GM12878 (cell line): ENCODE measurements at regions not wholly inside any gene's neighbourhood (a gene's known extent, or its start where the extent isn't known, plus 50 kb on each side); places are given as distances from the start of the nearest gene placed in this dataset.

ENCODE experiments used
- ATAC-seq: fragments of 200-7000 bp; cut with Tn5 transposase; 3 replicates; pipeline ENCODE4 v1.9.1; 2020; ENCODE audit warnings: mild to moderate bottlenecking, moderate library complexity
- BruUV-seq: library from RNA; stranded (reverse); fragments of 400-500 nt; replicated peaks from 2 replicates; lab custom pipeline; 2021; lab: Mats Ljungman, UMichigan
- CTCF ChIA-PET: fragments of 300-600 bp; sonication (Branson Sonifier 250); formaldehyde crosslinking; extraction: SDS; loops from one replicate; lab custom pipeline; 2021; ENCODE audit warnings: inconsistent platforms; lab: Yijun Ruan, JAX
- POLR2A ChIA-PET: fragments of 350-600 bp; formaldehyde crosslinking; extraction: SDS; loops from one replicate; lab custom pipeline; 2021; ENCODE audit warnings: inconsistent platforms; lab: Charles Lee
- RAD21 ChIA-PET: fragments of 300-600 bp; sonication (Branson Sonifier 250); formaldehyde crosslinking; loops from one replicate; lab custom pipeline; 2023; ENCODE audit warnings: antibody characterized with exemption; ENCODE audit not compliant: unreplicated experiment; lab: Charles Lee
- SMC1A ChIA-PET: fragments of 300-600 bp; sonication (Branson Sonifier 250); formaldehyde crosslinking; loops from one replicate; lab custom pipeline; 2023; ENCODE audit not compliant: unreplicated experiment, uncharacterized antibody; lab: Charles Lee
- DNase-seq: peaks from one replicate; pipeline ENCODE4 v3.0.0-alpha.2; 2011; ENCODE audit warnings: low read depth, low spot score
- FAIRE-seq: peaks from 3 replicates; lab custom pipeline; 2011; peaks lifted over from hg19 to GRCh38; lab: Jason Lieb, UNC
- H2AFZ ChIP-seq: 2 replicates; pipeline ENCODE4 v1.6.0; 2011; ENCODE audit warnings: low read depth, low read length, control low read depth; ENCODE audit not compliant: control insufficient read depth
- H3K27ac ChIP-seq: 2 replicates; pipeline ENCODE4 v1.5.1; 2011; ENCODE audit warnings: control low read depth; ENCODE audit not compliant: control insufficient read depth, insufficient read depth
- H3K27me3 ChIP-seq, 2 experiments: replicated peaks in 1 of 2; 2 replicates each; pipeline versions ENCODE4 v1.6.0 to v1.6.1; 2011; ENCODE audit warnings: low read length in 1 of 2; ENCODE audit not compliant: control insufficient read depth in 2 of 2, insufficient read depth in 2 of 2
- H3K36me3 ChIP-seq, 2 experiments: 2 replicates each; pipeline ENCODE4 v1.5.1; 2011; ENCODE audit warnings: low read length in 1 of 2; ENCODE audit not compliant: control insufficient read depth in 2 of 2, insufficient read depth in 2 of 2
- H3K4me1 ChIP-seq: 2 replicates; pipeline ENCODE4 v1.6.1; 2011; ENCODE audit warnings: mild to moderate bottlenecking, low read length, moderate library complexity, mixed read lengths; ENCODE audit not compliant: control insufficient read depth, insufficient read depth
- H3K4me2 ChIP-seq: 2 replicates; pipeline ENCODE4 v1.6.0; 2011; ENCODE audit warnings: control low read depth; ENCODE audit not compliant: control insufficient read depth, insufficient read depth
- H3K4me3 ChIP-seq: fragments of 200-600 bp; sonication (generic); 2 replicates; pipeline ENCODE4 v1.5.1; 2016
- H3K79me2 ChIP-seq: 2 replicates; pipeline ENCODE4 v1.6.0; 2011; ENCODE audit warnings: low read length; ENCODE audit not compliant: control insufficient read depth, insufficient read depth
- H3K9ac ChIP-seq: 2 replicates; pipeline ENCODE4 v1.8.0; 2011; ENCODE audit warnings: low read length, control low read depth, mixed read lengths; ENCODE audit not compliant: control insufficient read depth, insufficient read depth
- H3K9me3 ChIP-seq: replicated peaks from 3 replicates; pipeline ENCODE4 v1.5.1; 2011; ENCODE audit warnings: mild to moderate bottlenecking, low read length; ENCODE audit not compliant: control insufficient read depth, insufficient read depth
- H4K20me1 ChIP-seq: 2 replicates; pipeline ENCODE4 v1.6.0; 2011; ENCODE audit not compliant: control insufficient read depth, insufficient read depth
- ATF2 ChIP-seq: IDR thresholded peaks from 2 replicates; pipeline ENCODE4 v1.6.1; 2012; ENCODE audit warnings: low read length, inconsistent platforms
- BHLHE40 ChIP-seq, 2 experiments: fragments of 450-650 bp in 1 of 2; IDR thresholded peaks; 2 replicates each; pipeline ENCODE4 v1.6.1; 2011 to 2017; ENCODE audit warnings: low read depth in 2 of 2, borderline replicate concordance in 1 of 2, improper control_type of control experiment in 1 of 2, low read length in 1 of 2, mild to moderate bottlenecking in 1 of 2
- CREB1 ChIP-seq: IDR thresholded peaks from 2 replicates; pipeline ENCODE4 v1.6.1; 2012; ENCODE audit warnings: low read depth, mild to moderate bottlenecking, inconsistent platforms
- EED ChIP-seq: sonication (generic); IDR thresholded peaks from 2 replicates; pipeline ENCODE4 v1.6.1; 2016; ENCODE audit warnings: antibody characterized with exemption, low read depth
- EGR1 ChIP-seq, 2 experiments: IDR thresholded peaks; 1 replicate in 1 of 2; 2 replicates in 1 of 2; pipeline ENCODE4 v1.6.1; 2011 to 2012; ENCODE audit warnings: low read depth in 2 of 2, low read length in 2 of 2, borderline replicate concordance in 1 of 2, mild to moderate bottlenecking in 1 of 2, moderate library complexity in 1 of 2
- ESRRA ChIP-seq: IDR thresholded peaks from 2 replicates; pipeline ENCODE4 v1.6.1; 2012; ENCODE audit warnings: mild to moderate bottlenecking, low read length, improper control_type of control experiment
- HSF1 ChIP-seq: fragments of 150-350 bp; IDR thresholded peaks from 2 replicates; pipeline ENCODE4 v1.6.1; 2014; ENCODE audit warnings: mild to moderate bottlenecking, low read depth, low read length
- IKZF1 ChIP-seq: fragments of 450-650 bp; conservative IDR thresholded peaks from 2 replicates; pipeline ENCODE4 v1.6.1; 2017; ENCODE audit warnings: antibody characterized with exemption, mild to moderate bottlenecking
- IKZF2 ChIP-seq, 2 experiments: fragments of 450-650 bp; IDR thresholded peaks; 2 replicates each; pipeline ENCODE4 v1.6.1; 2017; ENCODE audit warnings: mild to moderate bottlenecking in 2 of 2, moderate library complexity in 2 of 2
- MTA2 ChIP-seq: fragments of 450-650 bp; IDR thresholded peaks from 2 replicates; pipeline ENCODE4 v1.6.1; 2016; ENCODE audit warnings: low read depth, mild to moderate bottlenecking, moderate library complexity
- NBN ChIP-seq: fragments of 450-650 bp; IDR thresholded peaks from 2 replicates; pipeline ENCODE4 v1.6.1; 2016
- RB1 ChIP-seq: fragments of 450-650 bp; formaldehyde crosslinking; IDR thresholded peaks from 2 replicates; pipeline ENCODE4 v1.6.1; 2017; ENCODE audit warnings: mild to moderate bottlenecking, borderline replicate concordance
- RUNX3 ChIP-seq: IDR thresholded peaks from 2 replicates; pipeline ENCODE4 v1.6.1; 2012; ENCODE audit warnings: low read length, inconsistent platforms
- WGBS: methylation state at CpG from one replicate; pipeline ENCODE4 v1.1.6; 2016; ENCODE audit warnings: low lambda C conversion rate; ENCODE audit not compliant: insufficient replicate concordance, insufficient coverage; ENCODE audit errors: missing lambda C conversion rate; 5-methylcytosine and 5-hydroxymethylcytosine counted together
- in situ Hi-C: fragments of 300-500 bp; cut with MboI; formaldehyde crosslinking; loops from 9 replicates; pipeline ENCODE4 v1.14.3; 2018; ENCODE audit warnings: mixed read lengths
- intact Hi-C: fragments of 100-400 bp; cut with micrococcal nuclease; formaldehyde crosslinking; loops from one replicate; pipeline ENCODE4 v1.14.2; 2022; ENCODE audit not compliant: unreplicated experiment
- TF ChIP-seq, protein P1 (sequence below): fragments of 450-650 bp; IDR thresholded peaks from 2 replicates; pipeline ENCODE4 v1.6.1; 2017; ENCODE audit warnings: mild to moderate bottlenecking

GRCh38 chr6:12594530-12594893, 122.1 kb upstream of the PHACTR1 start:
- intact Hi-C loops, result no loop called here
- Histone ChIP-seq H3K4me1 (peaks cover 14% of the 10 kb centered on the region), H3K9ac (no peak overlapping the region), H3K4me2 (peak overlapping the region; percentile 53), H3K4me3 (no peak overlapping the region), H3K79me2 (no peaks in the 10 kb centered on the region), H3K36me3 (no peaks in the 10 kb centered on the region), H3K27me3 (no peaks in the 10 kb centered on the region), H3K9me3 (no peaks in the 10 kb centered on the region), H4K20me1 (no peaks in the 10 kb centered on the region), H3K27ac (no peak overlapping the region), H2AFZ (peak overlapping the region; percentile 50; the same call in 1 of the 2 replicates)
- ATAC-seq (peak; percentile 70), FAIRE-seq (no peak), DNase-seq (no peak)
- ChIA-PET SMC1A (interaction anchor here (0.7 to 4.0 kb wide), 15 partner anchors 8 to 938 kb away, joined by 3 to 22 read pairs (median 5); partner anchors contain the start of gene EDN1), RAD21 (interaction anchor here (0.9 to 5.0 kb wide), 12 partner anchors 10 to 808 kb away, joined by 3 to 32 read pairs (median 4); partner anchors contain the start of gene EDN1), POLR2A (interaction anchor here (0.6 to 1.1 kb wide), 2 partner anchors 81 to 571 kb away, joined by 3 to 6 read pairs; no protein-coding TSS in a partner anchor), CTCF (interaction anchor here (0.6 to 6.7 kb wide), 10 partner anchors 7 to 303 kb away, joined by 3 to 49 read pairs (median 5); partner anchors contain the start of gene EDN1)
- BruUV-seq, result no TSS peak
- 1% methylated on average over 3 of the region's 3 CpGs for WGBS
- in situ Hi-C loops, result no loop called here
- TF ChIP-seq, protein P1, sequence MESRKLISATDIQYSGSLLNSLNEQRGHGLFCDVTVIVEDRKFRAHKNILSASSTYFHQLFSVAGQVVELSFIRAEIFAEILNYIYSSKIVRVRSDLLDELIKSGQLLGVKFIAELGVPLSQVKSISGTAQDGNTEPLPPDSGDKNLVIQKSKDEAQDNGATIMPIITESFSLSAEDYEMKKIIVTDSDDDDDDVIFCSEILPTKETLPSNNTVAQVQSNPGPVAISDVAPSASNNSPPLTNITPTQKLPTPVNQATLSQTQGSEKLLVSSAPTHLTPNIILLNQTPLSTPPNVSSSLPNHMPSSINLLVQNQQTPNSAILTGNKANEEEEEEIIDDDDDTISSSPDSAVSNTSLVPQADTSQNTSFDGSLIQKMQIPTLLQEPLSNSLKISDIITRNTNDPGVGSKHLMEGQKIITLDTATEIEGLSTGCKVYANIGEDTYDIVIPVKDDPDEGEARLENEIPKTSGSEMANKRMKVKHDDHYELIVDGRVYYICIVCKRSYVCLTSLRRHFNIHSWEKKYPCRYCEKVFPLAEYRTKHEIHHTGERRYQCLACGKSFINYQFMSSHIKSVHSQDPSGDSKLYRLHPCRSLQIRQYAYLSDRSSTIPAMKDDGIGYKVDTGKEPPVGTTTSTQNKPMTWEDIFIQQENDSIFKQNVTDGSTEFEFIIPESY, result no peak
- 0 out of 2 replicates have a peak, but pooled peaks have one; percentile 23 for TF ChIP-seq NBN
- TF ChIP-seq CREB1, result 0 out of 2 replicates have a peak, but pooled peaks have one; percentile 15
- TF ChIP-seq EED, result no peak
- TF ChIP-seq RB1, result no peak
- peak; percentile 31; the same call in 1 of the 2 replicates for TF ChIP-seq IKZF1
- no peak for TF ChIP-seq ESRRA
- peak; percentile 63 for TF ChIP-seq RUNX3
- TF ChIP-seq MTA2, result peak; percentile 9; the same call in 1 of the 2 replicates
- no peak for TF ChIP-seq HSF1
- TF ChIP-seq EGR1 (IDR thresholded peaks at IDR 0.05; ENCODE audit: borderline replicate concordance in 1 of 2, low read depth in 2 of 2, low read length in 2 of 2), result peak in 1 of 2 experiments; percentile 73; a peak in 2 of 3 replicates
- TF ChIP-seq ATF2, result 0 out of 2 replicates have a peak, but pooled peaks have one; percentile 6
- TF ChIP-seq IKZF2 (IDR thresholded peaks at IDR 0.05), result peak; percentile 14 to 42; a peak in 3 of 4 replicates
- peak in 1 of 2 experiments; percentile 17; a peak in 1 of 4 replicates for TF ChIP-seq BHLHE40 (IDR thresholded peaks at IDR 0.05; ENCODE audit: borderline replicate concordance in 1 of 2, low read depth in 2 of 2, low read length in 1 of 2)
